Activated CD4-positive, alpha-beta T cell treated with anti-CD3 and anti-CD28 coated beads, Interleukin-2, amount 50 U/mL, for 4 hours (primary cell): ENCODE measurements at regions not wholly inside any gene's neighbourhood (a gene's known extent, or its start where the extent isn't known, plus 50 kb on each side); places are given as distances from the start of the nearest gene placed in this dataset.
A peak's percentile ranks its signal among the peaks of the same experiment; 100 is the strongest.
"Not testable (repeated sequence)": the region's sequence is repeated elsewhere in the genome, so short reads cannot be mapped to it uniquely, and the experiment has no call there.

ENCODE experiments used
- DNase-seq, 2 experiments: peaks; one replicate each; pipeline ENCODE4 v3.0.0-alpha.2; 2020

- DNase-seq = not testable (repeated sequence)
Observed at GRCh38 chr11:67768001-67768730, 93.7 kb upstream of the ALDH3B2 start.

- not testable (repeated sequence) for DNase-seq
Observed at GRCh38 chr11:67761211-67761610, 86.8 kb upstream of the ALDH3B2 start.

- DNase-seq = not testable (repeated sequence)
Observed at GRCh38 chr11:67759321-67759720, 84.9 kb upstream of the ALDH3B2 start.

GRCh38 chr11:67758467-67758866, 84.0 kb upstream of the ALDH3B2 start:
- DNase-seq = not testable (repeated sequence)

- DNase-seq = not testable (repeated sequence)
Observed at GRCh38 chr11:67758009-67758408, 83.6 kb upstream of the ALDH3B2 start.

GRCh38 chr11:67753820-67754219, 79.4 kb upstream of the ALDH3B2 start:
- DNase-seq = not testable (repeated sequence)

- DNase-seq = no peak
Observed at GRCh38 chr11:67745181-67745726, 70.8 kb upstream of the ALDH3B2 start.

GRCh38 chr11:67744231-67744630, 69.8 kb upstream of the ALDH3B2 start:
- not testable (repeated sequence) for DNase-seq

GRCh38 chr11:67738231-67738630, 63.8 kb upstream of the ALDH3B2 start:
- DNase-seq = not testable (repeated sequence)

- not testable (repeated sequence) for DNase-seq
Observed at GRCh38 chr11:67737562-67738080, 63.2 kb upstream of the ALDH3B2 start.

- DNase-seq = peak; percentile 20 to 26
Observed at GRCh38 chr11:67732045-67732787, 57.8 kb upstream of the ALDH3B2 start.

- no peak for DNase-seq
Observed at GRCh38 chr11:67731583-67731982, 57.2 kb upstream of the ALDH3B2 start.

GRCh38 chr11:67728163-67728571, 53.7 kb upstream of the ALDH3B2 start:
- not testable (repeated sequence) for DNase-seq

GRCh38 chr11:67727066-67728040, 52.9 kb upstream of the ALDH3B2 start:
- DNase-seq = peak; percentile 38 to 42
